Stimulated activated CD4-positive, alpha-beta T cell treated with anti-CD3 and anti-CD28 coated beads, Interleukin-4, amount 100 ng/mL, for 48 hours (primary cell): ENCODE measurements at regions not wholly inside any gene's neighbourhood (a gene's known extent, or its start where the extent isn't known, plus 50 kb on each side); places are given as distances from the start of the nearest gene placed in this dataset.
A peak's percentile ranks its signal among the peaks of the same experiment; 100 is the strongest.

ENCODE experiments used
- DNase-seq, 2 donors: peaks; one replicate each; pipeline ENCODE4 v3.0.0-alpha.2; 2020; ENCODE audit warnings: low read depth in 2 of 2

GRCh38 chr4:41883988-41884734 is 51.1 kb upstream of the TMEM33 start:
- DNase-seq = no peak

GRCh38 chr4:41882625-41883347 is 52.4 kb upstream of the TMEM33 start:
- DNase-seq = peak in 1 of 2 donors; percentile 36

- no peak for DNase-seq
These were observed 53.1 kb upstream of the TMEM33 start for GRCh38 chr4:41881981-41882624.

GRCh38 chr4:41880840-41881831 is 54.1 kb upstream of the TMEM33 start:
- DNase-seq = no peak

- DNase-seq = no peak
These were observed 55.0 kb upstream of the TMEM33 start for GRCh38 chr4:41880022-41880837.

- DNase-seq = no peak
These were observed 55.7 kb upstream of the TMEM33 start for GRCh38 chr4:41879552-41879951.

- DNase-seq = no peak
These were observed 56.2 kb upstream of the TMEM33 start for GRCh38 chr4:41878991-41879491.

- no peak for DNase-seq
These were observed 56.9 kb upstream of the TMEM33 start for GRCh38 chr4:41878170-41878969.

GRCh38 chr4:41877020-41877796 is 58.0 kb upstream of the TMEM33 start:
- DNase-seq = no peak

- DNase-seq = no peak
These were observed 60.4 kb upstream of the TMEM33 start for GRCh38 chr4:41874873-41875272.

- no peak for DNase-seq
These were observed 60.8 kb upstream of the TMEM33 start for GRCh38 chr4:41874398-41874797.

GRCh38 chr4:41873380-41874295 is 61.6 kb upstream of the TMEM33 start:
- DNase-seq = no peak

- no peak for DNase-seq
These were observed 65.2 kb upstream of the TMEM33 start for GRCh38 chr4:41870035-41870434.

GRCh38 chr4:41866799-41867677 is 68.2 kb upstream of the TMEM33 start:
- no peak for DNase-seq

GRCh38 chr4:41865981-41866798 is 69.0 kb upstream of the TMEM33 start:
- DNase-seq = no peak
